Activated CD8-positive, alpha-beta T cell treated with anti-CD3 and anti-CD28 coated beads for 36 hours (primary cell): ENCODE measurements at regions not wholly inside any gene's neighbourhood (a gene's known extent, or its start where the extent isn't known, plus 50 kb on each side); places are given as distances from the start of the nearest gene placed in this dataset.

ENCODE experiments used
- ATAC-seq: fragments of 200-7000 bp; cut with Tn5 transposase; one replicate; pipeline ENCODE4 v1.10.0; 2021; ENCODE audit warnings: mild to moderate bottlenecking, moderate library complexity
- CTCF ChIA-PET: fragments of 350-600 bp; sonication (Branson Sonifier 250); formaldehyde crosslinking; loops from one replicate; lab custom pipeline; 2021; ENCODE audit warnings: antibody characterized with exemption; lab: Charles Lee
- POLR2A ChIA-PET: fragments of 350-600 bp; sonication (Branson Sonifier 250); formaldehyde crosslinking; loops from one replicate; lab custom pipeline; 2021; ENCODE audit warnings: antibody characterized with exemption; lab: Charles Lee
- DNase-seq: peaks from one replicate; pipeline ENCODE4 v3.0.0-alpha.2; 2020
- H3K27ac Mint-ChIP-seq: one replicate; pipeline ENCODE4 v1.8.0; 2021; ENCODE audit warnings: mild to moderate bottlenecking, mixed read lengths
- H3K27me3 Mint-ChIP-seq: one replicate; pipeline ENCODE4 v1.8.0; 2021; ENCODE audit warnings: mixed read lengths
- H3K36me3 Mint-ChIP-seq: one replicate; pipeline ENCODE4 v1.8.0; 2021; ENCODE audit warnings: low read depth, mixed read lengths
- H3K4me1 Mint-ChIP-seq: one replicate; pipeline ENCODE4 v1.8.0; 2021; ENCODE audit warnings: low read depth, mixed read lengths
- H3K4me3 Mint-ChIP-seq: one replicate; pipeline ENCODE4 v1.8.0; 2021; ENCODE audit warnings: mild to moderate bottlenecking, moderate library complexity, mixed read lengths
- H3K9me3 Mint-ChIP-seq: one replicate; pipeline ENCODE4 v1.8.0; 2021; ENCODE audit warnings: mixed read lengths
- intact Hi-C: fragments of 100-400 bp; cut with micrococcal nuclease; formaldehyde crosslinking; loops from one replicate; pipeline ENCODE4 v1.10.0; 2022
- TF ChIP-seq, protein P1 (sequence below): fragments of 200-600 bp; IDR thresholded peaks from one replicate; pipeline ENCODE4 v1.8.0; 2022; ENCODE audit warnings: antibody characterized with exemption, mild to moderate bottlenecking

DNA sequence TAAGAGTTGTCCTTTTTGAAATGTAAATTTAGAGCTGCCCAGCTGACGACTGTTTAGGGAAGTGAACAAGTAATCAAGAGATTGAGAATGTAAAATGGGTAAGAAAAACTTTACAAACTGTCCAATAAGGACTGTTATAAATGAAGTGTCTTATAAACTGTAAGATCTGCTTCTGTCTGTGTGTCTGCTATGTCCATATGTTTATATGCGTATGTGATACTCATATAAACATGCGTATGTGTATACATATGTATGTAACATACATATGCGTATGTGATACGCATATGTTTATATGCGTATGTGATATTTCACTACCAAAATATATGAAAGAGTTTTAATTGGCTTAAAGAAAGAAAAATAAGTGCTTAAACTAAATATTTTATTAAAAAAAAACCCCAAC, 416.0 kb upstream of the GALNTL6 start:
- TF ChIP-seq, protein P1, sequence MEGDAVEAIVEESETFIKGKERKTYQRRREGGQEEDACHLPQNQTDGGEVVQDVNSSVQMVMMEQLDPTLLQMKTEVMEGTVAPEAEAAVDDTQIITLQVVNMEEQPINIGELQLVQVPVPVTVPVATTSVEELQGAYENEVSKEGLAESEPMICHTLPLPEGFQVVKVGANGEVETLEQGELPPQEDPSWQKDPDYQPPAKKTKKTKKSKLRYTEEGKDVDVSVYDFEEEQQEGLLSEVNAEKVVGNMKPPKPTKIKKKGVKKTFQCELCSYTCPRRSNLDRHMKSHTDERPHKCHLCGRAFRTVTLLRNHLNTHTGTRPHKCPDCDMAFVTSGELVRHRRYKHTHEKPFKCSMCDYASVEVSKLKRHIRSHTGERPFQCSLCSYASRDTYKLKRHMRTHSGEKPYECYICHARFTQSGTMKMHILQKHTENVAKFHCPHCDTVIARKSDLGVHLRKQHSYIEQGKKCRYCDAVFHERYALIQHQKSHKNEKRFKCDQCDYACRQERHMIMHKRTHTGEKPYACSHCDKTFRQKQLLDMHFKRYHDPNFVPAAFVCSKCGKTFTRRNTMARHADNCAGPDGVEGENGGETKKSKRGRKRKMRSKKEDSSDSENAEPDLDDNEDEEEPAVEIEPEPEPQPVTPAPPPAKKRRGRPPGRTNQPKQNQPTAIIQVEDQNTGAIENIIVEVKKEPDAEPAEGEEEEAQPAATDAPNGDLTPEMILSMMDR, result no peak
- intact Hi-C loops, result no loop called here

GRCh38 chr4:171390626-171391025, 422.6 kb upstream of the GALNTL6 start:
- CTCF ChIA-PET, result no interaction called here
- intact Hi-C loops, result no loop called here
- ATAC-seq (no peak), DNase-seq (no peak)
- TF ChIP-seq, protein P1, result no peak
- no peaks in the 10 kb centered on the region for H3K9me3 Mint-ChIP-seq
- no peaks in the 10 kb centered on the region for H3K4me1 Mint-ChIP-seq
- H3K36me3 Mint-ChIP-seq, result no peaks in the 10 kb centered on the region
- H3K27ac Mint-ChIP-seq, result no peak overlapping the region
- POLR2A ChIA-PET, result no interaction called here
- no peak overlapping the region for H3K4me3 Mint-ChIP-seq
- H3K27me3 Mint-ChIP-seq, result no peaks in the 10 kb centered on the region

More for the DNA sequence above, 416.0 kb upstream of the GALNTL6 start:
- Mint-ChIP-seq H3K27me3 (no peaks in the 10 kb centered on the region), H3K4me3 (no peak overlapping the region), H3K36me3 (no peaks in the 10 kb centered on the region), H3K9me3 (peaks cover 7% of the 10 kb centered on the region), H3K4me1 (no peaks in the 10 kb centered on the region), H3K27ac (no peak overlapping the region)
- ATAC-seq (no peak), DNase-seq (no peak)
- ChIA-PET POLR2A (no interaction called here), CTCF (no interaction called here)

DNA sequence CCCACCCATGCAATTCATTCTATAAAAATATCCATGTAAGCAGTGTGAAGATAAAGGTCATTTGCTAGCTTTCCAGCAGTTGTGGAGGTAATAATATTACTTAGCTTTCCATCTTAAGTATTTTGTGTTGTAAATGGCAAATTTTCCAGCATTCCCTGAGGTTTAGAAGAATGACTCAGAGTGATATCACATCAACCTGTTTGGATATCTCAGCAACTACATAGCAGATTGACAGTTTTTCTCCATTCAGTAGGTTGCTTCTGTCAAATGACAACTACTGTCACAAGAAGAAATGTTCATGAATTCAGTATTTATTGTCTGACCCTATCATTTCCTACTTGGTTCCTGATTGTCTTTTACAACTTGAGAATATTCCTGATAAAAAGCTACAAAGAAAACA, 434.9 kb upstream of the GALNTL6 start:
- Mint-ChIP-seq H3K36me3 (no peaks in the 10 kb centered on the region), H3K9me3 (peaks cover 2% of the 10 kb centered on the region), H3K27me3 (no peaks in the 10 kb centered on the region), H3K27ac (no peak overlapping the region), H3K4me1 (no peaks in the 10 kb centered on the region), H3K4me3 (no peak overlapping the region)
- CTCF ChIA-PET, result no interaction called here
- ATAC-seq (no peak), DNase-seq (no peak)
- intact Hi-C loops, result no loop called here
- TF ChIP-seq, protein P1, result no peak
- POLR2A ChIA-PET, result no interaction called here

DNA sequence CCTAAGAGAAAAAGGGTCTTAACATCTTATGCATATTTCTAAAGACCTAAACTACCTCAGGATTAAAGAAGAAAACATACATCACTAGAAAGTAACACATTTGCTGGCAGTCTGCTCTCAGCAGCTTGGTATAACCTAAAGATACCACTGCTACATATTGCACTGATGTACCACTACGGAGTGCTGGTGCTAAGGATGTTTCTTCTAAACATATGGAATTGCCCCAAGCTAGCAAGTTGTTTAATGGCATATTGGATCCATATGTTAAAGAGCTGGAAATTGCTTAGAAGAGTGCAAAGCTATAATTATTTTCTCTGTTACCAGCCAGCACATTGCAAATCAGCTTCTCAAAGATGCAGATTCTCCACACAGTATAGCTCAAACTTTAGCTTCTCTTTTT, 436.5 kb upstream of the GALNTL6 start:
- DNase-seq, result no peak
- no peaks in the 10 kb centered on the region for H3K4me1 Mint-ChIP-seq
- H3K9me3 Mint-ChIP-seq, result peaks cover 2% of the 10 kb centered on the region
- no peak overlapping the region for H3K27ac Mint-ChIP-seq
- CTCF ChIA-PET, result no interaction called here
- no peaks in the 10 kb centered on the region for H3K27me3 Mint-ChIP-seq
- ATAC-seq, result no peak
- no peaks in the 10 kb centered on the region for H3K36me3 Mint-ChIP-seq
- TF ChIP-seq, protein P1, result no peak
- intact Hi-C loops, result no loop called here
- no peak overlapping the region for H3K4me3 Mint-ChIP-seq
- POLR2A ChIA-PET, result no interaction called here

DNA sequence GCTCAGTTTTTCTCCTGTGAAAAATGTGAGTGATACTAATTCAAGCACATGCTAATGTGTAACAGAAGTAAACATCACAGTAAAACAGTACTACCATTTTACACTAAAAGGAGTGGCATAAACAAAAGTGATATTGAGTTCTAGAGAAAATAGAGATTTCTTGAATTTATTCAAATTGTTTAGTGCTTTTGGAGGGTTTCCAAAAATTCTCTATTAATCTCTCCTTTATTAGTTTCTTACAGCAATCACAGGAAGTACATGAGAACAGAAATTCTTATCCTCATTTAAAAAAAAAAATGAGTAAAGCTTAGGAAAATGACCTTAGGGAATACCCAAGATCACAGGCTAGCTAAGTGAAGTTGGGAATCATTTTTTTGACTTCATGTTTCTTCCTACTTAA, 459.7 kb upstream of the GALNTL6 start:
- intact Hi-C loops, result no loop called here
- no peak for ATAC-seq
- no peak overlapping the region for H3K27ac Mint-ChIP-seq
- no peaks in the 10 kb centered on the region for H3K4me1 Mint-ChIP-seq
- H3K4me3 Mint-ChIP-seq, result no peak overlapping the region
- peaks cover 13% of the 10 kb centered on the region for H3K9me3 Mint-ChIP-seq
- ChIA-PET POLR2A (no interaction called here), CTCF (no interaction called here)
- no peak for DNase-seq
- H3K36me3 Mint-ChIP-seq, result no peaks in the 10 kb centered on the region
- H3K27me3 Mint-ChIP-seq, result no peaks in the 10 kb centered on the region
- TF ChIP-seq, protein P1, result no peak
